HG03558 (cell line): ENCODE measurements at regions not wholly inside any gene's neighbourhood (a gene's known extent, or its start where the extent isn't known, plus 50 kb on each side); places are given as distances from the start of the nearest gene placed in this dataset.

Source experiments
- ATAC-seq: cut with Tn5 transposase; IDR thresholded peaks from one replicate; pipeline ENCODE4 v1.9.1; 2021; ENCODE audit warnings: moderate number of reproducible peaks; ENCODE audit not compliant: unreplicated experiment; ENCODE audit errors: extremely low read depth

DNA sequence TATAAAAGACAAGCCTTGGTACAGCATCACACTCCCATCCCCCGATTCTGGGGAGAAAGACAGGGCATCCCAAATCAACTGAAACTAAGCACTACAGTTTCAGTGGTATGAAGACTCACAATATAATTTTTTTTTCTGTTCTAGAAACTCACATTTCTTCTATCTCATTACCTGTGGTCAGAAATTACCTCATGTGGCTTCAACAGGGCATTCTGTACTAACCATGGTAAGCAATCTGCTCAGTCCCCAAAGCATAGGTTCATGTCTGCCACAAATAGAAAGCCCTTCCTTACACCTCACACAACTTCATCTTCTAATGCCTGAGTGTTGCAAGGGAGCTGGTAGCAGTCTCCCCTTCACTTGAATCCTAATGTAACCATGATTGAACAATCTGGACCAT is 147.4 kb upstream of the POU2AF2 start:
- ATAC-seq = no peak

DNA sequence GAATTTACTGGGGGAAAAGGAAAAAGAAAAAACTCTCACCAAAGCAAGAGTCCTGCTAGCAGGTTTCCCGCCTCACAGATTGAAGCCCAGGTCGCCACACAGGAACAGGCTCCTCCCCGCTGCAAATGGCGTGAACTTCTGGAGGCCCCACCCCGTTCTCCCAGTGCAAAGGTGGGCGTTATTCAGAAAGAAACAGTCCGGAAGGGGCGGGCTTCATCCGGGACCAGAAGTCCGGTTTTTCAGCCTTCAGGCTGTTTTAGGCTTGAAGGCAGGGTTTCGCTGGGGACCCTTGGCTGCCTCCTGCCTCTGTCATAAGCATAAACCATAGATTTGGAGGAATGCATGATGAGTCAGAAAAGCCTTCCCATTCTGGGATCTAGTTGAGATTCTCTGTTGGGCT is 148.3 kb upstream of the POU2AF2 start:
- no peak for ATAC-seq

DNA sequence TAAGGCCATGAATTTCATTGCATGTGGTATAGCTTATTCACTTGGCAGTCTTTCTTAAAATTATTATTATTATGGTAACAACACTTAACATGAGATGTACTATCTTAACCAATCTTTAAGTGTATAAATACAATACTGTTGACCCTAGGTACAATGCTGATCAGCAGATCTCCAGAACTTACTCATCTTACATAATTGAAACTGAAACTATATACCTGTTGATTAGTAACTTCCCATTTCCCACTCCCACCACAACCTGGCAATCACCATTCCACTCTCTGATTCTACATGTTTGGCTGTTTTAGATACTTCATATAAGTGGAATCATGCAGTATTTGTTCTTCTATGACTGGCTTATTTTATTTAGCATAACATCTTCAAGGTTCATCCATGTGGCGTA is 150.2 kb upstream of the POU2AF2 start:
- ATAC-seq = no peak

DNA sequence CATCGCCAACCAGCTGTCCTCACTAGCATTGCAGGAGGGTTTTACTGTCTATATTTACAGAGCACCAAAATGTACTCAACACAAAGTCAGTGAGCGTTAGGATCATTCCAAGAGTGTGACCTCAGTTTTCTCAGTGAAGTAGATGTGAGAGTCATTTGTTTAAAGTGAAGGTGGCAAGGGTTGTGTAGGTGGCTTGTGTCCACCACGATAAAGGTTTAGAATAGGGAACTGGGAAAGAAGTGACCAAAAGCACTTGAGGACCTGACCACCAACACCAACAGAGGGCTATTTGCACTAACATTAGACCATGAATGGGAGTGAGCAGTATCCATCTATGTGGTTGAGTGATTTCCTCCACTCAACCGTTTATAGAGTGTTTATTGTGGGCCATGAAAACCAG is 152.5 kb upstream of the POU2AF2 start:
- ATAC-seq = no peak

DNA sequence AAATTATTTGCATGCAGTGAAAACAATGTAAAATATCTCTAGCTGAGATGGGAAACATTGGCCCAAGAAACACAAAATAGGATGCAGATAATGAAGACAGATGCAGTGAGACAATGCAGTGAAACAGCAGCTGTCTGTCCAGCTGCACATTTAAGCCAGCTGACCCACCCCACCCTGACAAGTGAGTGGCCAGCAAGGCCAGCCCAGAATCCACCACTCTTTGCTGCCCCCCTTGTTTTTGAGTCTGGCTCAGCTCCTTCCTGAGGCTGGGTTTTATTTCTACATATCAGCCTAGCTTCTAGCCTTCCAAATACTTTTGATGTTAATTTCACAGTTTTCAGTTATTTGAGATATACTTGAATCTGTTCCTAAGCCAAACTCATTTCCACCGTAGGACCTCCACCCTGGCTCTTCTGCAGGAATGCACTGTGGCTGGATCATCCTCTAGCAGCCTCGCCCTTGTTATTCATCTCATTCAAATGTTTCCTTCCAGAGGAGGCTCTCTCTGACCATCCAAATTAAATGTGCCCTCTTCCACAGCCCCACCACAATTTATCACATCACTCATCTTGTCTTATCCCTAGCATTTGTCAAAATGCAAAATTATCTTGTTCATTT is 154.1 kb upstream of the POU2AF2 start:
- ATAC-seq = no peak

DNA sequence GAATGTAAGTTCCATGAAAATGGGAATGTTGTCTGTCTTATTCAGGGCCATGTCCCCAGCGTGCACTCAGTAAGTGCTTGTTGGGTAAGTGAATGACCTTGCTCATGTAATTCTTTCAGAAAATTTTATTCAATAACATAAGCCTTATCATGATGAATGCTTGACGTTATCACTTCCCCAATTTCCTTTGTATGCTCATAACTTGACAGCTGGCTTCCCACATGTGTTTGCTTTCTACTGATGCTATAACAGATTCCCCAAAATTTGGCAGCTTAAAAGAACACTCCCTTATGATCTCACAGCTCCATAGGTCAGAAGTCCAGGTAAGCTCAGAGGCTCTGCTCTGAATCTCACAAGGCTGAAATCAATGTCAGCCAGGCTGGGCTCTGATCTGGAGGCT is 155.8 kb upstream of the POU2AF2 start:
- ATAC-seq = no peak

DNA sequence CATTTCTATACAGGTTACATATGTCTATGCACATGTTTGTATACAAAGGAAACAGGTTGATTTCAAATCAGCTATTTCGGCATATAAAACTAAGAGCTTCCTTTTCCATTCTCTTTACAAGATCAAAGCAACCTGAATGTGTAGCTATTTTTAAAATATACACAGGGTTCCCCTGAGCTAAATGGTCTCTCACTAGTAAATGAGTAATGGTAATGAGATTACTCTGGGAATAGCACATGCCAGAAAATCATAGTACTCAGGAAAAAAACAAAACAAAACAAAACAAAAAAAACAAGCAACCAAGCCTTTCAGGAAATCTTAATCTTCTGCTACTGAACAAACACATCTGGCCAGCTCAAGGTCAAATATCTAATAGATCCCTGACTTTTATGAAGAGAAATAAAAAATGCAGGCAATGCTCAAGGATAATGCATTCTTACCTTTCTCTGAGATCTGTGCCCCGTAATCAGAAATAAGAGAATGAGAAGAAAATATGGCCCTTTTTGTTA is 156.6 kb upstream of the POU2AF2 start:
- no peak for ATAC-seq

DNA sequence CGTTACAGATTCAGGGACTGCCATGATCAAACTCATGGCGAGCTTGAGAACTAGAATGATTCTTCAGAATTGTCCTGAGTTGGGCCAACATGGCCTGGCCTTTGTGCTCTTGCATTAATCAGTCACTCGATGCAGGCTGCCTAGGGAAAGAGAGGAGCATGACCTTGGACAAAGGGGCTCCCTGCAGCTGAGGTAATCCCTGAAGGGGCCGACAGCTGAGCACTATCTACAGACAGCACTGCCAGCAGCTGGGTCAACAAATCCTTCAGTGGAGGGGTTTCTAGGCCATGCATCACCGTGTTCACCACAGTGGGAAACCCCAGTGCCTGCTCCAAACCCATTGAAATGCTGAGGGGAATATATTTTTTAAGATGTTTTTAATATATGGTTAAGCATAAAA is 159.5 kb upstream of the POU2AF2 start:
- ATAC-seq = no peak

DNA sequence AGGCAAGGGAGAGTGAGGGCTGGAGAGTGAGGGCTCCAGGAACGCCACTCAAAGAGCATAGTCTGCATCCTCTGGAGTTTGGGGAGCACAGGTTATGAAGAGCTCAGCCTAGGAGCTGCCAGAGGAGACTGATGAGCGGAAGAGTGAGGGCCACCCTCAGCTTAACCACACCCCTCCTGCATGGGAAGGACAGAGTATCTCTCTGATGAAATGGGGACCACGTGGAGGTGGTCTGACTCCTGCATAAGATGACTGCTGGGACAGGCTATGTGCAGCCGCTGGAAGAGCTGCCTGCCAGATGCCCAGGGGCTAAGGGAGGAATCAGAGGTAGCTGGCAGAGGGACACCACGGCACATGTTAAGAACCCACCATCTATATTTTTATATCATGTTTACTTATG is 162.9 kb upstream of the POU2AF2 start:
- ATAC-seq = no peak

DNA sequence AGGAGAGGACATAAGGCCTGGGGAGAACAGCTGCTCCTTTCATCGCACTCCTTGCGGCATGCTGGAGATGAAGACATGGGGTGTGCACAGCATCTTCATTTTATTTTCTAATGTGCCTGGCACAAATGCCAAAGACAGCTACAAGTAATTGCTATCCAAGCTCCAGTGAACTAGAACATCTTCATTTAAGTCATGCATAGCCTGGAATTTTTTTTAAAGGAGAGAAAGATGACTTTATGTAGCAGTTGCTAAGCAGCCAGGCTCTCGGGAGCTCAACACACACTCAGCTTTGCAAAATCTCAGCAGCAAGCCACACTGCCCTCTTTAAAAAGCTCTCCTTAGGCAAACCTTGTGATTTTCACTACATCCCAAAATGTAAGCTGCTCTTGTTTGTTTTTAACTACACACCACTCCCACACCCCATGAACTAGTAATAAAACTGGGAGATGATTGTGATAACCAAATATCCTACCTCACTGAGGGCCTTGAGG is 164.5 kb upstream of the POU2AF2 start:
- no peak for ATAC-seq

DNA sequence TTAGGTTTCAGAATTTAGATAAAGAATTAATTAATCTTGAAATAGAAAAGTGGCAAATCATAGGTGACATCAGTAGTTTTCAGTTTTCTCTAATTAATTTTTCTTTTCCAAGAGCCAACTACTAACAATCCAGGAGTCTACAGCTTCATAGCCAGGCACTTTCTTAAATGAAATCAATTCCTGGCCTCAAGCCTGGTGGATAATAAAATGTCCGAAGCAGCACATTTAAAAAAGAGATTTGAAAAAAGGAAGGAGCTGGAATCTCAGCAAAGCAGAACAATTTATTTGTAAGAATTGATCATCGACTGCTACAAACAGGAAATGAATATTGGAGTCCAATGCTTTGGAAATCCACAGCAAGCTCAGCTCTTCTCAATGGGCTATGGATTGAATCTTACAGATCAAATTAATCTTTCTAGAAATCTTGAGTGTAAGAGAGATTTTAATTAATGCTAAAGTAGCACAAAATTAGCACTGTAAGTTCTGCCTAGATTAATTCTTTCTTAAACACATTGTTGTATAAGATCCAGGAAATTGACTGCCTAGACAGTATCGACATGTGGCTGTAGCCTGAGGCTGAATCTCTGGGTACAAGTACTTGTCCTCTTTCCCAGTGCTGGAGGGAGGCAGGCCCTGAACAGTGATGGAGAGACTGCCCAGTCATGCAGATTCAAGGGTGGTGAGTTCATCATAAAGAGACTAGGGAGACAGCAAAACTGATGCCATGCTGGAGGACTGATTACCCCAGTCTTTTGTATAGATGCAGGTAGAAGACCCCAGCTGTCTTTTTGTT is 167.8 kb upstream of the POU2AF2 start:
- ATAC-seq = no peak

DNA sequence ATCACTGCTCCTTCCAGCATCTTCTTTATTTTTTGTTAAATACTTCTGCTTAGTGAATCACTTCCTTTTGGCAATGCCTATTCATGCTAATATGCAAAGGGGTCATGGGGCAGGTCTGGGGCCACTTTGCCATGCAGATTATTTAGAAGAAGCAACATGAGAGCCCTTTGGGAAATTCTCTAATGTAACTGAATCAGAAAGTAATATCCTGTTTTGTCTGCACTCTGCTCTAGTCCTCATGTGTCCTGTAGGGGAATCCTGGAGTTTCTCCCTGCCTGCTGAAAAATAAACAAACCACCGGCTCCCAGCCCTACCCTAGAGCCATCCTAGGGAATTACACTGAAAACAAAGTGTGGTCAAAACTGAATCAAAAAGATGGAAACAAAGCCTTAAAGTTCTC is 176.5 kb upstream of the POU2AF2 start:
- no peak for ATAC-seq

DNA sequence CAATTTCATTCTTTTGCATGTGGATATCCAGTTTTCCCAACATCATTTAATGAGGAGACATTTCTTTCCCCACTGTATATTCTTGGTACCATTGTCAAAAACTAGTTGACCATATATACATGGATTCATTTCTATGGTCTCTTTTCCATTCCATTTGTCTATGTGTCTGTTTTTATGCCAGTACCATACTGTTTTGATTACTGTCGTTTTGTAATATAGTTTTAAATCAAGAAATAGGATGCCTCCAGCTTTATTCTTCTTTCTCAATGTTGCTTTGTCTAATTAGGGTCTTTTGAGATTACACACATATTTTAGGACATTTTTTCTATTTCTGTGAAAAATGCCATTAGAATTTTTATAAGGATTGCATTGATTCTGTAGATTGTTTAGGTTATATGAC is 177.5 kb upstream of the POU2AF2 start:
- no peak for ATAC-seq

DNA sequence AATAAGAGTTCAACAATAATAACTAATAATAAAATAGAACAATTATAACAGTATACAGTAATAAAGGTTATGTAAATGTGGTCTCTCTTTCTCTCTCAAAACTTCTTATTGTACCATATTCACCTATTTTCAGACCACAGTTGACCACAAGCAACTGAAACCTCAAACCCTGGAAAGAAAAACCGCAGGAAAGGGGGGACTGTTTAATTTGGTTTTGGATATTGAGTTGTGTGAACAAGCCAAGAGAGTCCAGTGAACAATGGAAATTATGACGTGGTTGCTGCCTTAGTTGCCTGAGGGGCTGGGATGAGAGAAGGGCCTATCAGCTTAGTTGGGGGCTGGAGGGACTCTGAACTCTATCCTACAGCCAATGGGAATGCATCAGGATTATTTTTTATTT is 178.7 kb upstream of the POU2AF2 start:
- no peak for ATAC-seq

DNA sequence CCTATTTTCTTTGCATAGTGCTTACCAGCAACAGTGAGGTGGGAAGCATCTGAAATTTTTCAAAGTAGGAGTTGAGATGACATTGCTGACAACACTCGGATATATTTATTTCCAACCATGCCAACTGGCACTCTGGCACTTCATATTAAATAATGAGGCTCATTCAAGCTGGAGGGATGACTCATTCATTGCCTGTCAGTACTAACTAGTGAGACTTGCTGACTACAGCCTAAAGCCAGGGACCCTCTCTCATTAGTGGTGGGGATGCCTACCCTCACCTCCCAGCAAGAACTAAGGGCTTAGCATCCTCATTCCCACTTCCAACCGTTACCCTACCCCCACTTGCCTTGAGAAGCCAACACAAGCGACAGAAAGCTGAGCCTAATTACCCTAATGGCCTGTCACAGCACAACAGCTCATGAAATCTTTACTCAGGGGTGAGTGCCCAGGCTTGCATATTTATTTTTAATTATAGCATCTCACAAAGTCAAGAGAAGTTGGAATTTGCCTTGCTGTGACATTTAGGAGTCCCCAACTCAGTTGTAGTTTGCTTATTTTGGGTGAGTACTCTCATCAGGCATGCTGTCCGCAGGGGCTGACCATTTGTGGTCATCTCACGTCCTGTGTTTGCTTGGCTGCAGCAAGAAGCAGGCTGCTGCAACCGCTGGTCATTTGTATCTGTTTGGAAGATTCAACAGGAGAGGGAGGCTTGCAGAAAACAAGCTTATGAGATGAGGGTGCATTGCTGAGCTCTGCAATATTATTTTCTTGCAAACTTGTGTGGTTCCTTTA is 181.6 kb upstream of the POU2AF2 start:
- no peak for ATAC-seq

DNA sequence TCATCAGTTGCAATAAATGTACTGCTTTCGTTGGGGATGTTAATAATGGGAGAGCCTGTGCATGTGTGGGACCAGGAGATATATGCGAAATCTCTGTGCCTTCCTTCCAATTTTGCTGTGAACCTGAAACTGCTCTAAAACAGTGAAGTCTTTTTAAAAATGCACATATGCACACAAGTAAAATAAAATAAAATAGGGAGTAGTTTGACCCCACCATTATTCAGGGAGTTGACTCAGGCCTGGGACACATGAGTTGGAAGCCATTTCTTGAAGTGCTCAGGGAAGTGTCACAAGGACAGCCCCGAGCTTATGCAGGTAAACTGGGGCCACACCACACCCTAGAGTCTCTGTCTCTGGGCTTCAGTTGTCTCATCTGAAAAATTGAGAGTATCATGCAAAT is 183.1 kb upstream of the POU2AF2 start:
- no peak for ATAC-seq

DNA sequence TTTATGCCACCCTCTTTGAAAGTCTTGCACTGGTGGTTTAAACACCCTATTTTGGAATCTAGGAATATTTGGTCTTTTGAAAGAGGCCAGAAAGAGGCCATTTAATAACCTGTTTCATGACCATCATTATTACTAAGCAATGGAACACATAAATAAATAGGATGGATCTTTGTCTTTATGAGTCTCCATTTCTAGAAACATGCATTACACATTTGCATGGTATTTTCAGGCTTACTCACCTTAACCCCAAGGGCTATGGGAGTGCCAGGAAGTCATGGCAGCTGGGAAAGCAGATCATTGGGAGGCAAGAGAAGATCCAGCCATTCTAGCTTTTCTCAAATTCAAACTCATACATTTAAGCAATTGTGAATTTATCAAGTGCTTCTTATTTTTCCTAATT is 185.8 kb upstream of the POU2AF2 start:
- ATAC-seq = no peak

DNA sequence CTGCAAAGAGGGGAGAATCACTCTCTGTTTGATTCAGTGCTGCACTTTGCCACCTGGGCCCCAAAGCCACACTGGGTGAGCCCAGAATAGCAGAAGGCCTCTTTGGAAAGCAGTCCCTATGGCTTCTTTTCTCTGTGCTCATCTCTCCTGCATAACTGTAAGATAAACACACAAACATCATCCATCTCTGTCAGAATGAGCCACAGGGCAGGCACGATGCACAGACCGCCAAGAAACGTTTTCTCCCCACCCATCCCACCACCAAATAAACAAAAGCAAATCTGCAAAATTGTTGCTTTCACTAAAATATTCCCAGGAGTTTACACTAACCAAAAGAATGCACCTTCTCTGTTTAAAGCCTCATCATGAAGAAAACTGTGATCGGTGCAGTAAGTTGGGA is 196.4 kb upstream of the POU2AF2 start:
- ATAC-seq = no peak

DNA sequence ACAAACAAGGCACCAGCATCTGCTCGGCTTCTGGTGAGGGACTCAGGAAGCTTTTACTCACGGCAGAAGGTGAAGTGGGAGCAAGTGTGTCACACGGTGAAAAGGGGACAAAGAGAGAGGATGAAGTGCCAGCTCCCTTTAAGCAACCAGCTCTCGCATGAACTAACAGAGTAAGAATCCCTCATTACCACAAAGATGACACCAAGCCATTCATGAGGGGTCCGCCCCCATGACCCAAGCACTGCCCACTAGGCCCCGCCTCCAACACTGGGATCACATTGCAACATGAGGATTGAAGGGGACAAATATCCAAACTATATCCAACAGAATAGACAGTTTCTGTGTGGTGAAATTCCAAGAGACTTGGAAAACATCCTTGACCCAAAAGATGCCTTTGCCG is 198.2 kb upstream of the POU2AF2 start:
- no peak for ATAC-seq

DNA sequence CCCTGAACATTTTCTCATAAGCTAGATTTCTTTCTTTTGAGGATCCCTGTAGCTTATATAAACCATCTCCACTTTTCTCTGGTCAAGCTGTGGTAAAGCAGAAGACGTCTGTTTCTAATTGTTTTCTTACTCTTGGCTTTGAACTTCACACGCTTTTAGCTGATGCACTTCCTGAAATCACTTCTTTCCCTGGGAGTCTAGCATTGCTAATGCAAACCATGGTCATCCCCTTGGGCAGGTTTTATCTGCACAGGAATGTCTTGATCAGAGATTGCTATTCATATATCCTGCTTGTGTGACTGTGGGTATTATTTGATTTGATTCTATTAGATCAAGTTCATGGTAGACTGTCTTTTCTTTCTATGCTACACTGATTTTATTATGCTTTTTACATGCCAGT is 199.2 kb upstream of the POU2AF2 start:
- no peak for ATAC-seq

DNA sequence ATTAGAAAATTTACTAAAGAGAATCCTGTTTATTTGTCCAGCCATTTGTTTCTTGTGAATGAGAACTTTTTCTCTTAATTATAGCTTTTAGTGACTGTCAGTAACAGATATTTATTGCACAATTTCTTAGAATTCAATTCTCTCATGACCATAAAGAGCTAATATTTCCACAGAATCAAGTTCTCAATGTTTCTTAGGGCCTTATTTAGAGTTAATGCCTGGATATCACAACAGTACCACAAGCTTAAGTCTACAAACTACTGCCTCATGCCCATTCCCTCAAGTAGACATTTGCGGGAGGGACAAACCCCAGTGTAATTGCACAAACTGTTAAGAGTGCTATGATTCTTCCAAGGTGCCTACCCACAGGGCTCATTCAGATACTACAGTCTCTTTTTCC is 199.7 kb upstream of the POU2AF2 start:
- ATAC-seq = no peak
